ENCODE measurements at regions not wholly inside any gene's neighbourhood (a gene's known extent, or its start where the extent isn't known, plus 50 kb on each side); places are given as distances from the start of the nearest gene placed in this dataset.

GRCh38 chr20:24381886-24382285 lies 87.5 kb upstream of the SYNDIG1 start:
- DNase-seq = no peak
- no peaks in the 10 kb centered on the region for H3K9me3 ChIP-seq
- no peak overlapping the region for H3K4me3 ChIP-seq (replicated peaks in 1 of 3)
- TF ChIP-seq CTCF (IDR thresholded peaks at IDR 0.05) (no peak), POLR2A (IDR thresholded peaks at IDR 0.05) (no peak)
- no peaks in the 10 kb centered on the region for H3K36me3 ChIP-seq
- intact Hi-C loops (cut with DNase I) = no loop called here
- peaks cover 0 to under 1% of the 10 kb centered on the region in 2 donors for H3K4me1 ChIP-seq
- H3K27ac ChIP-seq = no peak overlapping the region
- 74 to 82% methylated on average over 5 of the region's 5 CpGs for WGBS, 2 donors
- no peaks in the 10 kb centered on the region for H3K27me3 ChIP-seq

- no peaks in the 10 kb centered on the region for H3K9me3 ChIP-seq
- H3K4me1 ChIP-seq = peaks cover 0 to 7% of the 10 kb centered on the region in 2 donors
- DNase-seq = peak in 1 of 2 donors; percentile 6
- WGBS, 2 donors = 61 to 71% methylated on average over 4 of the region's 4 CpGs
- H3K27me3 ChIP-seq = no peaks in the 10 kb centered on the region
- H3K27ac ChIP-seq = no peak overlapping the region
- H3K4me3 ChIP-seq (replicated peaks in 1 of 3) = no peak overlapping the region
- no peaks in the 10 kb centered on the region for H3K36me3 ChIP-seq
- intact Hi-C loops (cut with DNase I) = no loop called here
- TF ChIP-seq CTCF (IDR thresholded peaks at IDR 0.05) = no peak
- no peak for TF ChIP-seq POLR2A (IDR thresholded peaks at IDR 0.05)
These were observed 89.9 kb upstream of the SYNDIG1 start for GRCh38 chr20:24379484-24379927.

- intact Hi-C loops (cut with DNase I) = no loop called here
- H3K4me3 ChIP-seq (replicated peaks in 1 of 3) = no peak overlapping the region
- H3K9me3 ChIP-seq = no peaks in the 10 kb centered on the region
- no peaks in the 10 kb centered on the region for H3K36me3 ChIP-seq
- TF ChIP-seq CTCF (IDR thresholded peaks at IDR 0.05) = no peak
- TF ChIP-seq POLR2A (IDR thresholded peaks at IDR 0.05) = no peak
- no peak for DNase-seq
- H3K4me1 ChIP-seq = peaks cover 0 to 7% of the 10 kb centered on the region in 2 donors
- no peaks in the 10 kb centered on the region for H3K27me3 ChIP-seq
- WGBS, 2 donors = 64 to 73% methylated on average over 6 of the region's 6 CpGs
- no peak overlapping the region for H3K27ac ChIP-seq
These were observed 90.6 kb upstream of the SYNDIG1 start for GRCh38 chr20:24378661-24379483.

GRCh38 chr20:24376311-24377099 lies 92.9 kb upstream of the SYNDIG1 start:
- Histone ChIP-seq H3K27me3 (no peaks in the 10 kb centered on the region), H3K4me3 (replicated peaks in 1 of 3) (no peak overlapping the region), H3K4me1 (peaks cover 0 to 7% of the 10 kb centered on the region in 2 donors), H3K27ac (no peak overlapping the region), H3K36me3 (no peaks in the 10 kb centered on the region), H3K9me3 (no peaks in the 10 kb centered on the region)
- 51 to 54% methylated on average over 2 of the region's 2 CpGs for WGBS, 2 donors
- intact Hi-C loops (cut with DNase I) = no loop called here
- no peak for DNase-seq
- TF ChIP-seq CTCF (IDR thresholded peaks at IDR 0.05) = no peak
- no peak for TF ChIP-seq POLR2A (IDR thresholded peaks at IDR 0.05)

- H3K9me3 ChIP-seq = no peaks in the 10 kb centered on the region
- intact Hi-C loops (cut with DNase I) = no loop called here
- no peak overlapping the region for H3K27ac ChIP-seq
- no peaks in the 10 kb centered on the region for H3K27me3 ChIP-seq
- no peak for DNase-seq
- no peak for TF ChIP-seq POLR2A (IDR thresholded peaks at IDR 0.05)
- TF ChIP-seq CTCF (IDR thresholded peaks at IDR 0.05) = no peak
- no peaks in the 10 kb centered on the region for H3K36me3 ChIP-seq
- peaks cover 0 to 7% of the 10 kb centered on the region in 2 donors for H3K4me1 ChIP-seq
- no peak overlapping the region for H3K4me3 ChIP-seq (replicated peaks in 1 of 3)
- WGBS, 2 donors = 86 to 87% methylated on average over 3 of the region's 3 CpGs
These were observed 96.1 kb upstream of the SYNDIG1 start for GRCh38 chr20:24373372-24373771.

Measured in thyroid gland (tissue), 4 donors.